H1 (cell line): ENCODE measurements at regions not wholly inside any gene's neighbourhood (a gene's known extent, or its start where the extent isn't known, plus 50 kb on each side); places are given as distances from the start of the nearest gene placed in this dataset.

Experiments
- CHD7 ChIP-seq: fragments of 300-600 bp; sonication (generic); IDR thresholded peaks from 2 replicates; pipeline ENCODE4 v1.7.1; 2012; ENCODE audit warnings: low read length, moderate library complexity, mild to moderate bottlenecking, inconsistent platforms; ENCODE audit not compliant: insufficient replicate concordance
- EP300 ChIP-seq, 2 experiments: IDR thresholded peaks; 1 replicate in 1 of 2; 2 replicates in 1 of 2; pipeline ENCODE4 v1.6.1; 2011 to 2012; ENCODE audit warnings: low read depth in 2 of 2, low read length in 2 of 2, mild to moderate bottlenecking in 2 of 2, borderline replicate concordance in 1 of 2, inconsistent platforms in 1 of 2, moderate library complexity in 1 of 2
- FOSL1 ChIP-seq: IDR thresholded peaks from 2 replicates; pipeline ENCODE4 v1.6.1; 2011; ENCODE audit warnings: mild to moderate bottlenecking, low read depth, low read length, moderate library complexity; ENCODE audit not compliant: insufficient read depth
- MAFK ChIP-seq: IDR thresholded peaks from 2 replicates; pipeline ENCODE4 v1.6.1; 2012; ENCODE audit warnings: low read depth, mild to moderate bottlenecking, improper control_type of control experiment, low read length
- TF ChIP-seq, protein P1 (sequence below), 3 experiments: IDR thresholded peaks; 1 replicate in 2 of 3; 2 replicates in 1 of 3; pipeline versions ENCODE4 v1.5.1 to v1.6.1; 2011; ENCODE audit warnings: low read length in 3 of 3, mild to moderate bottlenecking in 3 of 3, inconsistent platforms in 2 of 3, low read depth in 1 of 3, moderate library complexity in 1 of 3; ENCODE audit not compliant: insufficient read depth in 1 of 3; ENCODE audit errors: control extremely low read depth in 1 of 3

DNA sequence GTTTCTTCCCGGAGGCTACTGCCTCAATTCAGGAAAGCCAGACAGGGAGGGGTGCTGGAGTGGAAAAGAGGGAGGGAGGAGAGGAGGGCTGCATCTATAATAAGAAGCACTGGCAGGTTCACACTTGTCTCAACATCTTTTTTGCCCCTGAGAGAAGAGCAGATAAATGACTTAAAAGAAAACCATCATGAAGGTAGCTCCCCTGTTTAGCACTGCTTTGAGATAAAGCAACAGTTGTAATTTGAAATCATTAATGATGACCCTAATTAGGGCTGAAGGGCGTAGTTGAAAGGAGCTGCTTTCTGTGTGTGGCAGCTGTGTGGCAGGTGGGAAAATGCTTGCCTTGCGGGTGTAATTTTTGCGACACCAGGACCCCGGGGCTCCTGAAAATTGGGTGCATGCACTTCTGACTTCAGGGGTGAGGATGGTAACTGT, 222.8 kb upstream of the IL12A start (continued):
- TF ChIP-seq MAFK (no peak), CHD7 (no peak), FOSL1 (no peak), EP300 (IDR thresholded peaks at IDR 0.05; ENCODE audit: borderline replicate concordance in 1 of 2, low read depth in 2 of 2, low read length in 2 of 2) (no peak)
- TF ChIP-seq, protein P1, sequence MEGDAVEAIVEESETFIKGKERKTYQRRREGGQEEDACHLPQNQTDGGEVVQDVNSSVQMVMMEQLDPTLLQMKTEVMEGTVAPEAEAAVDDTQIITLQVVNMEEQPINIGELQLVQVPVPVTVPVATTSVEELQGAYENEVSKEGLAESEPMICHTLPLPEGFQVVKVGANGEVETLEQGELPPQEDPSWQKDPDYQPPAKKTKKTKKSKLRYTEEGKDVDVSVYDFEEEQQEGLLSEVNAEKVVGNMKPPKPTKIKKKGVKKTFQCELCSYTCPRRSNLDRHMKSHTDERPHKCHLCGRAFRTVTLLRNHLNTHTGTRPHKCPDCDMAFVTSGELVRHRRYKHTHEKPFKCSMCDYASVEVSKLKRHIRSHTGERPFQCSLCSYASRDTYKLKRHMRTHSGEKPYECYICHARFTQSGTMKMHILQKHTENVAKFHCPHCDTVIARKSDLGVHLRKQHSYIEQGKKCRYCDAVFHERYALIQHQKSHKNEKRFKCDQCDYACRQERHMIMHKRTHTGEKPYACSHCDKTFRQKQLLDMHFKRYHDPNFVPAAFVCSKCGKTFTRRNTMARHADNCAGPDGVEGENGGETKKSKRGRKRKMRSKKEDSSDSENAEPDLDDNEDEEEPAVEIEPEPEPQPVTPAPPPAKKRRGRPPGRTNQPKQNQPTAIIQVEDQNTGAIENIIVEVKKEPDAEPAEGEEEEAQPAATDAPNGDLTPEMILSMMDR (IDR thresholded peaks at IDR 0.05; ENCODE audit: control extremely low read depth in 1 of 3, insufficient read depth in 1 of 3, low read depth in 1 of 3, low read length in 3 of 3) = no peak
- TF ChIP-seq, all 59 proteins: peak for 0
